Endodermal cell (in vitro differentiated cells): ENCODE measurements at regions not wholly inside any gene's neighbourhood (a gene's known extent, or its start where the extent isn't known, plus 50 kb on each side); places are given as distances from the start of the nearest gene placed in this dataset.

Source experiments
- DNase-seq: peaks from one replicate; pipeline ENCODE4 v3.0.0-alpha.2; 2017
- H3K27ac ChIP-seq: 2 replicates; pipeline ENCODE4 v1.5.1; 2013; ENCODE audit warnings: mild to moderate bottlenecking, low read depth, low read length, moderate library complexity
- H3K27me3 ChIP-seq: 2 replicates; pipeline ENCODE4 v1.6.1; 2013; ENCODE audit warnings: mild to moderate bottlenecking, low read length, moderate library complexity; ENCODE audit not compliant: insufficient read depth, control insufficient read depth, poor library complexity, severe bottlenecking
- H3K36me3 ChIP-seq: 2 replicates; pipeline ENCODE4 v1.7.0; 2013; ENCODE audit warnings: mild to moderate bottlenecking, low read length, moderate library complexity; ENCODE audit not compliant: control insufficient read depth, insufficient read depth
- H3K4me1 ChIP-seq: one replicate; pipeline ENCODE4 v1.7.0; 2013; ENCODE audit warnings: low read length; ENCODE audit not compliant: control insufficient read depth, insufficient read depth
- H3K4me3 ChIP-seq: 2 replicates; pipeline ENCODE4 v1.5.1; 2013; ENCODE audit warnings: mild to moderate bottlenecking, low read length, moderate library complexity
- H3K9ac ChIP-seq: 2 replicates; pipeline ENCODE4 v1.6.1; 2013; ENCODE audit warnings: mild to moderate bottlenecking, low read length, moderate library complexity; ENCODE audit not compliant: poor library complexity, severe bottlenecking; ENCODE audit errors: extremely low read depth
- H3K9me3 ChIP-seq: 2 replicates; pipeline ENCODE4 v1.6.1; 2013; ENCODE audit warnings: mild to moderate bottlenecking, low read length, moderate library complexity; ENCODE audit not compliant: control insufficient read depth
- H3K27ac Mint-ChIP-seq: 2 replicates; pipeline ENCODE4 v1.8.0; 2020; ENCODE audit warnings: mixed read lengths
- H3K27me3 Mint-ChIP-seq: 2 replicates; pipeline ENCODE4 v1.8.0; 2021; ENCODE audit warnings: mild to moderate bottlenecking, mixed read lengths; ENCODE audit not compliant: insufficient read depth
- H3K36me3 Mint-ChIP-seq: 2 replicates; pipeline ENCODE4 v1.8.0; 2020; ENCODE audit warnings: low read depth, mixed read lengths
- H3K4me1 Mint-ChIP-seq: 2 replicates; pipeline ENCODE4 v1.8.0; 2020; ENCODE audit warnings: mixed read lengths
- H3K4me3 Mint-ChIP-seq: 2 replicates; pipeline ENCODE4 v1.8.0; 2020; ENCODE audit warnings: mild to moderate bottlenecking, moderate library complexity, mixed read lengths
- H3K9me3 Mint-ChIP-seq: 2 replicates; pipeline ENCODE4 v1.8.0; 2020; ENCODE audit warnings: mild to moderate bottlenecking, mixed read lengths
- CTCF ChIP-seq: fragments of 200-600 bp; sonication (generic); conservative IDR thresholded peaks from 2 replicates; pipeline ENCODE4 v1.5.0; 2021; ENCODE audit warnings: antibody characterized with exemption, mild to moderate bottlenecking
- whole genome bisulfite sequencing, 2 experiments: methylation state at CpG; one replicate each; pipeline versions ENCODE4 v1.1.5 to v1.1.7; 2013; ENCODE audit warnings: missing lambda C conversion rate in 2 of 2, mixed read lengths in 1 of 2; ENCODE audit not compliant: insufficient coverage in 1 of 2, insufficient read length in 1 of 2; 5-methylcytosine and 5-hydroxymethylcytosine counted together

DNA sequence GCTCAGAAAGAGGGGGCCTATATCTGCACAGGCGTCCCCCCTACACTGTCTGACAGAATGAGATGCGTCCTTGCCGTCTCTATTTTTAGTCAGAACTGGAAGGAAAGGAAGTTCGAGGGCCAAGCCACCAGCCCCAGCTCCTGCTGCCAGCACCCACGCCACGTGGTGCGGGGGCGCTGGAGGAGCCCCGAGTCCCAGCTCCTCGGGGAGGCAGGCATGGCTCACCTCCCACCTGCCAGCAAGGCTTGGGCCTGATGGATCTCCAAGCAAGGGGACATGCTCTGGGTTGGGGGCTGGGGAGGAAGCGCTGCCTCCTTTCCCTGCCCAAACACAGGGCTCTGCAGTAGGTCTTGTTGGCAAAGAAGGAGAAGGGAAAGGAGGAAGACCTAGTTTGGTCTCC is 80.3 kb upstream of the ARAP3 start:
- H3K36me3 Mint-ChIP-seq = no peaks in the 10 kb centered on the region
- H3K27me3 Mint-ChIP-seq = peaks cover 10% of the 10 kb centered on the region
- Histone ChIP-seq H3K36me3 (no peaks in the 10 kb centered on the region), H3K9me3 (no peaks in the 10 kb centered on the region), H3K27me3 (no peaks in the 10 kb centered on the region), H3K4me3 (no peak overlapping the region), H3K9ac (no peak overlapping the region), H3K4me1 (no peaks in the 10 kb centered on the region), H3K27ac (no peak overlapping the region)
- DNase-seq = no peak
- no peak overlapping the region for H3K27ac Mint-ChIP-seq
- H3K4me1 Mint-ChIP-seq = peaks cover 15% of the 10 kb centered on the region
- H3K9me3 Mint-ChIP-seq = no peaks in the 10 kb centered on the region
- no peak for TF ChIP-seq CTCF
- no peak overlapping the region for H3K4me3 Mint-ChIP-seq
- 85 to 98% methylated on average over 5 to 11 of the region's 11 CpGs for WGBS, 2 experiments

DNA sequence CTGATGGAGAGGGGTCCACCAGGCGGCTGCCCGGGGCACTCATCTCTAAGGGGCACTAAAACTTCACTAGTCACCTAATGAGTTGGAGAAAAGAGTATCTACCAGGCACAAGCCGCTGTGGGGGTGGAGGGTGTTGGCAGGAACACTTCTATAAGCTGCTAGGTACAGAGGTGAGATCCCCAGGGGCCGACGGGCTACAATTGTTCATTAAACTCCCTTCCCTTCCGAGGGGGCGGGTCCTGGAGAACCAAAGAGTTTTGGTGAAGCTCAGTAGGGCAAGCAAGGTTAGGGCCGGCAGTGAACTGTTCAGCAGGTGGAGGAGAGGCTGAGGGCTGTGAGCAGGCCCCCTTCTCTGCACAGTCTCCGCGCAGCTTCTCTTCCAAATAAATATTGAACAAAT is 78.7 kb upstream of the ARAP3 start:
- no peaks in the 10 kb centered on the region for H3K36me3 ChIP-seq
- WGBS, 2 experiments = 60 to 77% methylated on average over 1 to 10 of the region's 10 CpGs
- no peak for DNase-seq
- no peak overlapping the region for H3K9ac ChIP-seq
- H3K9me3 ChIP-seq = no peaks in the 10 kb centered on the region
- H3K4me3 Mint-ChIP-seq = no peak overlapping the region
- H3K27ac Mint-ChIP-seq = no peak overlapping the region
- no peak overlapping the region for H3K27ac ChIP-seq
- no peak overlapping the region for H3K4me3 ChIP-seq
- no peaks in the 10 kb centered on the region for H3K36me3 Mint-ChIP-seq
- H3K9me3 Mint-ChIP-seq = no peaks in the 10 kb centered on the region
- no peaks in the 10 kb centered on the region for H3K27me3 ChIP-seq
- no peaks in the 10 kb centered on the region for H3K4me1 ChIP-seq
- H3K4me1 Mint-ChIP-seq = peaks cover 16% of the 10 kb centered on the region
- H3K27me3 Mint-ChIP-seq = peaks cover 10% of the 10 kb centered on the region
- no peak for TF ChIP-seq CTCF

DNA sequence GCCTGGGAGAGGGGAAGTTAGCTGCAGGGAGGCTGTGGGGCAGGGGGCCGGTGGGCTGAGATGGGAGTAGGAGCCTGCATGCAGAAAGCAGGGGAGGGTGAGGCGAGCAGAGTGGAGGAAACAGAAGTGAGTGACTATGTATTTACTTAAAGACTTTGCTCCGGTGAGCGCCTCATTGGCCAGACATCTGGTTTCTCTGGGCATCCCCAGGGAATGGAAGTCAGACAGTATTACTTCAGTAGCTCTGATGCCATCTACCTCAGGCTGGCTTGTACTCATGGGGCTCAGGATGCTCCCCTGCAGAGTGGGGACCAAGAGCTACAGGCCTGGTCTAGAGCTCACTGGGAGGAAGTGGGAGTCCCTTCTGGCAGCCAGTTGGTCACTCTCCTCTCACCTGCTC is 78.2 kb upstream of the ARAP3 start:
- no peak overlapping the region for H3K27ac ChIP-seq
- H3K9ac ChIP-seq = no peak overlapping the region
- H3K4me3 ChIP-seq = no peak overlapping the region
- no peak overlapping the region for H3K4me3 Mint-ChIP-seq
- peaks cover 14% of the 10 kb centered on the region for H3K27me3 Mint-ChIP-seq
- no peak for TF ChIP-seq CTCF
- no peaks in the 10 kb centered on the region for H3K4me1 ChIP-seq
- H3K36me3 ChIP-seq = no peaks in the 10 kb centered on the region
- no peak for DNase-seq
- no peaks in the 10 kb centered on the region for H3K9me3 Mint-ChIP-seq
- no peaks in the 10 kb centered on the region for H3K27me3 ChIP-seq
- H3K9me3 ChIP-seq = no peaks in the 10 kb centered on the region
- no peak overlapping the region for H3K27ac Mint-ChIP-seq
- peaks cover 18% of the 10 kb centered on the region for H3K4me1 Mint-ChIP-seq
- no peaks in the 10 kb centered on the region for H3K36me3 Mint-ChIP-seq
- WGBS, 2 experiments = 90 to 100% methylated on average over 1 to 4 of the region's 4 CpGs
